Endothelial cell of umbilical vein (primary cell): ENCODE measurements at regions not wholly inside any gene's neighbourhood (a gene's known extent, or its start where the extent isn't known, plus 50 kb on each side); places are given as distances from the start of the nearest gene placed in this dataset.

ENCODE experiments used
- BruUV-seq: library from RNA; stranded (reverse); fragments of 400-500 nt; replicated peaks from 2 replicates; lab custom pipeline; 2021; lab: Mats Ljungman, UMichigan
- CTCF ChIA-PET: fragments of 300-600, 350-600 bp; sonication (Branson Sonifier 250); formaldehyde crosslinking; loops from one replicate; lab custom pipeline; 2021; ENCODE audit warnings: antibody characterized with exemption, inconsistent platforms; lab: Charles Lee
- POLR2A ChIA-PET: fragments of 300-600, 350-600 bp; sonication (Branson Sonifier 250); formaldehyde crosslinking; loops from one replicate; lab custom pipeline; 2021; ENCODE audit warnings: antibody characterized with exemption, inconsistent platforms; lab: Charles Lee
- DNase-seq: peaks from one replicate; pipeline ENCODE4 v3.0.0-alpha.2; 2011; ENCODE audit warnings: low read depth, low spot score
- FAIRE-seq: peaks from 2 replicates; lab custom pipeline; 2011; peaks lifted over from hg19 to GRCh38; lab: Jason Lieb, UNC
- H2AFZ ChIP-seq: 2 replicates; pipeline ENCODE4 v1.6.0; 2012; ENCODE audit warnings: low read depth, low read length, control low read depth, inconsistent platforms
- H3K27ac ChIP-seq: 2 replicates; pipeline ENCODE4 v1.5.1; 2011; ENCODE audit warnings: low read depth, mild to moderate bottlenecking, control low read depth, low read length, moderate library complexity; ENCODE audit not compliant: insufficient read depth
- H3K27me3 ChIP-seq, 2 experiments: 2 replicates each; pipeline versions ENCODE4 v1.6.0 to v1.6.1; 2011; ENCODE audit warnings: low read length in 2 of 2, mixed read lengths in 1 of 2; ENCODE audit not compliant: control insufficient read depth in 2 of 2, insufficient read depth in 2 of 2
- H3K36me3 ChIP-seq, 2 experiments: 2 replicates in 1 of 2; 3 replicates in 1 of 2; pipeline ENCODE4 v1.5.1; 2011; ENCODE audit warnings: low read length in 2 of 2, mild to moderate bottlenecking in 1 of 2, moderate library complexity in 1 of 2; ENCODE audit not compliant: control insufficient read depth in 2 of 2, insufficient read depth in 2 of 2; ENCODE audit errors: extremely low read depth in 1 of 2
- H3K4me1 ChIP-seq: 3 replicates; pipeline ENCODE4 v1.5.1; 2011; ENCODE audit warnings: mild to moderate bottlenecking, low read length; ENCODE audit not compliant: control insufficient read depth, insufficient read depth; ENCODE audit errors: extremely low read depth
- H3K4me2 ChIP-seq: 2 replicates; pipeline ENCODE4 v1.6.1; 2011; ENCODE audit warnings: low read length, control low read depth, mixed read lengths; ENCODE audit not compliant: insufficient read depth
- H3K4me3 ChIP-seq, 3 experiments: fragments of 200-600 bp in 1 of 3; sonication (generic), shearing (Covaris generic) in 1 of 3; replicated peaks in 1 of 3; 2 replicates each; pipeline ENCODE4 v1.5.1; 2011 to 2016; ENCODE audit warnings: control low read depth in 3 of 3, low read length in 3 of 3, mild to moderate bottlenecking in 2 of 3, inconsistent platforms in 1 of 3, low read depth in 1 of 3, moderate library complexity in 1 of 3; ENCODE audit not compliant: insufficient read depth in 1 of 3
- H3K79me2 ChIP-seq: 2 replicates; pipeline ENCODE4 v1.6.0; 2012; ENCODE audit warnings: low read length, inconsistent platforms; ENCODE audit not compliant: control insufficient read depth, insufficient read depth
- H3K9ac ChIP-seq: replicated peaks from 2 replicates; pipeline ENCODE3; 2011; ENCODE audit warnings: low read length, control low read depth; ENCODE audit not compliant: insufficient read depth; ENCODE audit errors: extremely low read depth
- H3K9me1 ChIP-seq: replicated peaks from 3 replicates; pipeline ENCODE4 v1.6.0; 2011; ENCODE audit warnings: mild to moderate bottlenecking, low read length; ENCODE audit not compliant: control insufficient read depth, insufficient read depth; ENCODE audit errors: extremely low read depth
- H3K9me3 ChIP-seq: replicated peaks from 2 replicates; pipeline ENCODE4 v1.5.1; 2012; ENCODE audit warnings: low read length, inconsistent platforms; ENCODE audit not compliant: control insufficient read depth, insufficient read depth
- H4K20me1 ChIP-seq: replicated peaks from 2 replicates; pipeline ENCODE3; 2011; ENCODE audit warnings: mild to moderate bottlenecking, low read length; ENCODE audit not compliant: control insufficient read depth, insufficient read depth; ENCODE audit errors: extremely low read depth
- CTCF ChIP-seq, 2 donors: IDR thresholded peaks; 1 replicate in 1 of 2; 2 replicates in 1 of 2; pipeline ENCODE4 v1.5.1; 2011; ENCODE audit warnings: low read length in 2 of 2, mild to moderate bottlenecking in 2 of 2, moderate library complexity in 2 of 2, control low read depth in 1 of 2, inconsistent platforms in 1 of 2, low read depth in 1 of 2; ENCODE audit not compliant: insufficient read depth in 1 of 2; ENCODE audit errors: extremely low read depth in 1 of 2
- FOS ChIP-seq: IDR thresholded peaks from 2 replicates; pipeline ENCODE4 v1.6.1; 2011; ENCODE audit warnings: mild to moderate bottlenecking, low read length, moderate library complexity, borderline replicate concordance; ENCODE audit not compliant: insufficient read depth
- JUN ChIP-seq: IDR thresholded peaks from 2 replicates; pipeline ENCODE4 v1.6.1; 2011; ENCODE audit warnings: borderline replicate concordance, low read depth; ENCODE audit not compliant: insufficient read length, insufficient read depth
- MAX ChIP-seq: IDR thresholded peaks from 2 replicates; pipeline ENCODE4 v1.6.1; 2011; ENCODE audit not compliant: insufficient read depth, insufficient read length
- MYC ChIP-seq: IDR thresholded peaks from one replicate; pipeline ENCODE4 v1.6.1; 2011; ENCODE audit warnings: mild to moderate bottlenecking, low read depth, low read length
- dilution Hi-C: fragments of 300-500 bp; cut with MboI; formaldehyde crosslinking; loops from one replicate; pipeline ENCODE4 v1.15.0; 2019; ENCODE audit warnings: low sequenced_read_pairs; ENCODE audit not compliant: extremely low pct_ligation_motif_present
- intact Hi-C: fragments of 100-400 bp; cut with micrococcal nuclease; formaldehyde crosslinking; loops from one replicate; pipeline ENCODE4 v1.10.0; 2022

- ChIA-PET POLR2A (no interaction called here), CTCF (interaction anchor here (1.3 kb wide), 1 partner anchor 12 kb away, joined by 4 read pairs; no protein-coding TSS in a partner anchor)
- no TSS peak for BruUV-seq
- TF ChIP-seq MAX (no peak), JUN (no peak), MYC (no peak), FOS (no peak), CTCF (IDR thresholded peaks at IDR 0.05; ENCODE audit: extremely low read depth in 1 of 2, insufficient read depth in 1 of 2, low read depth in 1 of 2, low read length in 2 of 2) (no peak)
- Histone ChIP-seq H3K4me3 (no peak overlapping the region), H4K20me1 (no peaks in the 10 kb centered on the region), H3K27ac (no peak overlapping the region), H2AFZ (no peak overlapping the region), H3K27me3 (no peaks in the 10 kb centered on the region), H3K36me3 (no peaks in the 10 kb centered on the region), H3K9me3 (no peaks in the 10 kb centered on the region), H3K9ac (no peak overlapping the region), H3K4me2 (no peak overlapping the region), H3K4me1 (no peaks in the 10 kb centered on the region), H3K9me1 (no peaks in the 10 kb centered on the region), H3K79me2 (no peaks in the 10 kb centered on the region)
- intact Hi-C loops (no loop called here), dilution Hi-C loops (no loop called here)
- no peak for FAIRE-seq
- no peak for DNase-seq
These were observed 182.2 kb downstream of the IGLL1 start for GRCh38 chr22:23397613-23398567.
